NOMO-1 treated with DMSO at 0.1 percent for 48 hours (cell line): ENCODE measurements at regions not wholly inside any gene's neighbourhood (a gene's known extent, or its start where the extent isn't known, plus 50 kb on each side); places are given as distances from the start of the nearest gene placed in this dataset.

Experiments
- DNase-seq: peaks from one replicate; lab custom pipeline; 2025; ENCODE audit not compliant: unreplicated experiment; lab: John Stamatoyannopoulos, UW

- peak; percentile 56 for DNase-seq
These were observed 128.0 kb downstream of the MBL2 start for GRCh38 chr10:52644373-52645186.

- DNase-seq, result no peak
These were observed 127.3 kb downstream of the MBL2 start for GRCh38 chr10:52645187-52645758.

- no peak for DNase-seq
These were observed 123.1 kb downstream of the MBL2 start for GRCh38 chr10:52649511-52649910.

GRCh38 chr10:52650873-52651272 lies 121.7 kb downstream of the MBL2 start:
- peak; percentile 29 for DNase-seq

GRCh38 chr10:52651293-52651692 lies 121.3 kb downstream of the MBL2 start:
- DNase-seq, result no peak

GRCh38 chr10:52652431-52653262 lies 119.9 kb downstream of the MBL2 start:
- DNase-seq, result peak; percentile 80

- no peak for DNase-seq
These were observed 119.2 kb downstream of the MBL2 start for GRCh38 chr10:52653263-52653909.

GRCh38 chr10:52654201-52654600 lies 118.4 kb downstream of the MBL2 start:
- DNase-seq, result no peak

- no peak for DNase-seq
These were observed 114.5 kb downstream of the MBL2 start for GRCh38 chr10:52658112-52658511.

GRCh38 chr10:52659085-52659484 lies 113.5 kb downstream of the MBL2 start:
- no peak for DNase-seq

- no peak for DNase-seq
These were observed 110.3 kb downstream of the MBL2 start for GRCh38 chr10:52662256-52662655.

- DNase-seq, result no peak
These were observed 109.4 kb downstream of the MBL2 start for GRCh38 chr10:52663161-52663560.

- DNase-seq, result no peak
These were observed 108.0 kb downstream of the MBL2 start for GRCh38 chr10:52664629-52665028.

GRCh38 chr10:52665821-52666220 lies 106.8 kb downstream of the MBL2 start:
- no peak for DNase-seq

GRCh38 chr10:52666931-52667330 lies 105.7 kb downstream of the MBL2 start:
- no peak for DNase-seq

- no peak for DNase-seq
These were observed 104.6 kb downstream of the MBL2 start for GRCh38 chr10:52668024-52668423.

- no peak for DNase-seq
These were observed 99.7 kb downstream of the MBL2 start for GRCh38 chr10:52672880-52673279.

- DNase-seq, result no peak
These were observed 99.1 kb downstream of the MBL2 start for GRCh38 chr10:52673468-52673867.

- no peak for DNase-seq
These were observed 98.1 kb downstream of the MBL2 start for GRCh38 chr10:52674474-52674873.

GRCh38 chr10:52677086-52677485 lies 95.5 kb downstream of the MBL2 start:
- no peak for DNase-seq

- no peak for DNase-seq
These were observed 94.0 kb downstream of the MBL2 start for GRCh38 chr10:52678611-52679010.
